B cell (primary cell): ENCODE measurements at regions not wholly inside any gene's neighbourhood (a gene's known extent, or its start where the extent isn't known, plus 50 kb on each side); places are given as distances from the start of the nearest gene placed in this dataset.

ENCODE experiments used
- ATAC-seq: fragments of 200-7000 bp; cut with Tn5 transposase; one replicate; pipeline ENCODE4 v1.10.0; 2021; ENCODE audit warnings: low read depth, mild to moderate bottlenecking, moderate number of reproducible peaks, moderate library complexity
- CTCF ChIA-PET: fragments of 350-600 bp; sonication (Branson Sonifier 250); formaldehyde crosslinking; loops from one replicate; lab custom pipeline; 2021; ENCODE audit warnings: antibody characterized with exemption, inconsistent platforms; lab: Charles Lee
- POLR2A ChIA-PET: fragments of 350-600 bp; sonication (Branson Sonifier 250); formaldehyde crosslinking; loops from one replicate; lab custom pipeline; 2021; ENCODE audit warnings: antibody characterized with exemption; lab: Charles Lee
- DNase-seq: peaks from one replicate; pipeline ENCODE4 v3.0.0; 2013
- H2AFZ ChIP-seq: 2 replicates; pipeline ENCODE4 v1.6.1; 2012; ENCODE audit warnings: mild to moderate bottlenecking, low read depth, low read length; ENCODE audit not compliant: insufficient read depth, poor library complexity, severe bottlenecking
- H3K27ac ChIP-seq, 2 donors: 1 replicate in 1 of 2; 2 replicates in 1 of 2; pipeline ENCODE4 v1.5.1; 2012 to 2013; ENCODE audit warnings: low read length in 2 of 2, mild to moderate bottlenecking in 2 of 2, moderate library complexity in 1 of 2
- H3K27me3 ChIP-seq, 4 experiments: fragments of 200-600 bp in 1 of 4; sonication (generic) in 1 of 4; replicated peaks in 1 of 4; 1 replicate in 2 of 4; 2 replicates in 2 of 4; pipeline versions ENCODE4 v1.6.1 to v1.7.0; 2013 to 2016; ENCODE audit warnings: low read length in 3 of 4, mild to moderate bottlenecking in 2 of 4, mixed read lengths in 1 of 4, moderate library complexity in 1 of 4; ENCODE audit not compliant: insufficient read depth in 4 of 4, control insufficient read depth in 3 of 4; ENCODE audit errors: control extremely low read depth in 1 of 4
- H3K36me3 ChIP-seq, 2 experiments: replicated peaks in 1 of 2; 1 replicate in 1 of 2; 2 replicates in 1 of 2; pipeline versions ENCODE4 v1.6.1 to v1.7.1; 2013; ENCODE audit warnings: low read length in 1 of 2; ENCODE audit not compliant: insufficient read depth in 2 of 2, control insufficient read depth in 1 of 2; ENCODE audit errors: control extremely low read depth in 1 of 2, extremely low read depth in 1 of 2
- H3K4me1 ChIP-seq, 2 donors: fragments of 200-600 bp in 1 of 2; sonication (generic) in 1 of 2; 1 replicate in 1 of 2; 2 replicates in 1 of 2; pipeline versions ENCODE4 v1.5.1 to v1.6.1; 2013 to 2017; ENCODE audit warnings: low read length in 2 of 2; ENCODE audit not compliant: control insufficient read depth in 2 of 2, insufficient read depth in 2 of 2
- H3K4me2 ChIP-seq: replicated peaks from 2 replicates; pipeline ENCODE3; 2012; ENCODE audit warnings: mild to moderate bottlenecking, low read depth, low read length; ENCODE audit not compliant: poor library complexity, severe bottlenecking
- H3K4me3 ChIP-seq, 5 experiments: fragments of 200-600 bp in 1 of 5; sonication (generic) in 1 of 5; 1 replicate in 3 of 5; 2 replicates in 2 of 5; pipeline versions ENCODE4 v1.5.1 to v1.7.0; 2011 to 2016; ENCODE audit warnings: low read length in 4 of 5, mild to moderate bottlenecking in 4 of 5, low read depth in 2 of 5, control low read depth in 1 of 5, moderate library complexity in 1 of 5; ENCODE audit not compliant: insufficient read depth in 1 of 5; ENCODE audit errors: control extremely low read depth in 1 of 5, extremely low read depth in 1 of 5
- H3K79me2 ChIP-seq: fragments of 200-600 bp; sonication (generic); one replicate; pipeline ENCODE4 v1.6.0; 2016; ENCODE audit warnings: low read length; ENCODE audit not compliant: control insufficient read depth, insufficient read depth
- H3K9ac ChIP-seq: fragments of 200-600 bp; sonication (generic); 2 replicates; pipeline ENCODE4 v1.6.1; 2017; ENCODE audit warnings: mild to moderate bottlenecking, low read length, moderate library complexity
- H3K9me3 ChIP-seq, 3 donors: one replicate each; pipeline versions ENCODE4 v1.6.1 to v1.7.1; 2013; ENCODE audit warnings: low read length in 2 of 3; ENCODE audit not compliant: control insufficient read depth in 2 of 3, insufficient read depth in 1 of 3; ENCODE audit errors: control extremely low read depth in 1 of 3
- H4K20me1 ChIP-seq: 2 replicates; pipeline ENCODE4 v1.6.0; 2012; ENCODE audit warnings: mild to moderate bottlenecking, low read length; ENCODE audit not compliant: insufficient read depth, control insufficient read depth, poor library complexity, severe bottlenecking
- H3K27ac Mint-ChIP-seq: one replicate; pipeline ENCODE4 v1.8.0; 2021; ENCODE audit warnings: mixed read lengths
- H3K27me3 Mint-ChIP-seq: one replicate; pipeline ENCODE4 v1.8.0; 2021; ENCODE audit warnings: mixed read lengths
- H3K4me1 Mint-ChIP-seq: one replicate; pipeline ENCODE4 v1.8.0; 2021; ENCODE audit warnings: mixed read lengths
- H3K4me3 Mint-ChIP-seq: one replicate; pipeline ENCODE4 v1.8.0; 2021; ENCODE audit warnings: mixed read lengths
- H3K9me3 Mint-ChIP-seq: one replicate; pipeline ENCODE4 v1.8.0; 2022; ENCODE audit warnings: mixed read lengths; ENCODE audit not compliant: insufficient read depth
- CTCF ChIP-seq: fragments of 200-600 bp; IDR thresholded peaks from one replicate; pipeline ENCODE4 v1.8.0; 2022; ENCODE audit warnings: antibody characterized with exemption, mild to moderate bottlenecking
- EZH2 ChIP-seq: IDR thresholded peaks from 2 replicates; pipeline ENCODE4 v1.6.1; 2012; ENCODE audit warnings: borderline replicate concordance, low read depth, mild to moderate bottlenecking, moderate library complexity, low read length; ENCODE audit not compliant: insufficient read depth, poor library complexity, severe bottlenecking
- WGBS: methylation state at CpG from one replicate; pipeline ENCODE4 v1.1.5; 2013; ENCODE audit warnings: missing lambda C conversion rate; ENCODE audit not compliant: insufficient coverage; 5-methylcytosine and 5-hydroxymethylcytosine counted together
- intact Hi-C: fragments of 100-400 bp; cut with micrococcal nuclease; formaldehyde crosslinking; loops from one replicate; pipeline ENCODE4 v1.10.0; 2022

GRCh38 chr7:113383638-113384037 lies 265.3 kb upstream of the SMIM30 start:
- Mint-ChIP-seq H3K4me3 (no peak overlapping the region), H3K9me3 (peaks cover 1% of the 10 kb centered on the region), H3K27ac (no peak overlapping the region), H3K27me3 (no peaks in the 10 kb centered on the region), H3K4me1 (no peaks in the 10 kb centered on the region)
- ATAC-seq (no peak), DNase-seq (no peak)
- Histone ChIP-seq H3K9ac (no peak overlapping the region), H3K4me2 (no peak overlapping the region), H3K79me2 (no peaks in the 10 kb centered on the region), H3K36me3 (no peaks in the 10 kb centered on the region), H3K9me3 (no peaks in the 10 kb centered on the region), H2AFZ (no peak overlapping the region), H3K4me3 (no peak overlapping the region), H3K27ac (no peak overlapping the region), H4K20me1 (no peaks in the 10 kb centered on the region), H3K4me1 (no peaks in the 10 kb centered on the region), H3K27me3 (no peaks in the 10 kb centered on the region)
- WGBS = no CpG with 5 or more reads among the region's 3 CpGs
- ChIA-PET CTCF (no interaction called here), POLR2A (no interaction called here)
- no peak for TF ChIP-seq EZH2
- TF ChIP-seq CTCF = no peak
- intact Hi-C loops = no loop called here

DNA sequence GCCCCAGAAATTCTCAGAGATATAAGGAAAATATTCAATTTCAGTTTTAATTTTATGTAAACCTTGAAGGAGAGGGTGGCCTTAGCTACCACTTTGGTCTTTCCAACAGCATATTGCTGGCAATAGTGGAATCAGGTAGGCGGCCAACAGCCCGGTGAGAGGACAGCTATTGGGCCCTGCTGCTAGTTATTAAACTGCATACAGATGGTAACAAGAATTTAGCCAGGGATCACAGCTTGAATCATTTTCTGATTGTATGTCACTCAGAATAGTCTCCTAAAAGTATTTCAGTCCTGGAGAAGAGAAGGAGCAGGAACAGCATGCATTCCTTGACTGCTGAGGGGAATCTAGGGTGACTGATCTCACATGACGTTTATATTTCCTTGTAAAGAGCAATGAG lies 261.4 kb upstream of the SMIM30 start:
- CTCF ChIA-PET = no interaction called here
- Mint-ChIP-seq H3K27me3 (no peaks in the 10 kb centered on the region), H3K4me1 (no peaks in the 10 kb centered on the region), H3K27ac (no peak overlapping the region), H3K4me3 (no peak overlapping the region), H3K9me3 (no peaks in the 10 kb centered on the region)
- Histone ChIP-seq H3K9me3 (no peaks in the 10 kb centered on the region), H3K36me3 (no peaks in the 10 kb centered on the region), H3K27ac (no peak overlapping the region), H2AFZ (no peak overlapping the region), H3K4me1 (no peaks in the 10 kb centered on the region), H4K20me1 (no peaks in the 10 kb centered on the region), H3K4me2 (no peak overlapping the region), H3K27me3 (no peaks in the 10 kb centered on the region), H3K9ac (no peak overlapping the region), H3K79me2 (no peaks in the 10 kb centered on the region), H3K4me3 (no peak overlapping the region)
- POLR2A ChIA-PET = no interaction called here
- WGBS = 100% methylated on average over 2 of the region's 3 CpGs
- no peak for TF ChIP-seq CTCF
- TF ChIP-seq EZH2 = no peak
- DNase-seq (no peak), ATAC-seq (no peak)
- intact Hi-C loops = no loop called here
